GM12891 (cell line): ENCODE measurements at regions not wholly inside any gene's neighbourhood (a gene's known extent, or its start where the extent isn't known, plus 50 kb on each side); places are given as distances from the start of the nearest gene placed in this dataset.

Experiments used
- DNase-seq: peaks from one replicate; pipeline ENCODE4 v3.0.0; 2011; ENCODE audit warnings: low spot score; ENCODE audit not compliant: insufficient read length
- FAIRE-seq: peaks from 2 replicates; lab custom pipeline; 2011; peaks lifted over from hg19 to GRCh38; lab: Jason Lieb, UNC
- PAX5 ChIP-seq: IDR thresholded peaks from 2 replicates; pipeline ENCODE4 v1.6.1; 2011; ENCODE audit warnings: low read length, moderate library complexity, mild to moderate bottlenecking; ENCODE audit not compliant: insufficient read depth, severe bottlenecking
- POLR2A ChIP-seq: IDR thresholded peaks from 2 replicates; pipeline ENCODE4 v1.6.1; 2011; ENCODE audit warnings: low read depth, low read length, control low read depth
- POLR2AphosphoS5 ChIP-seq: IDR thresholded peaks from 2 replicates; pipeline ENCODE4 v1.6.1; 2011; ENCODE audit warnings: low read depth, low read length, control low read depth
- POU2F2 ChIP-seq: IDR thresholded peaks from 2 replicates; pipeline ENCODE4 v1.6.1; 2011; ENCODE audit warnings: low read depth, mild to moderate bottlenecking, control low read depth, low read length, moderate library complexity
- SPI1 ChIP-seq: IDR thresholded peaks from 2 replicates; pipeline ENCODE4 v1.6.1; 2011; ENCODE audit warnings: low read depth, low read length, control low read depth
- TAF1 ChIP-seq: IDR thresholded peaks from 2 replicates; pipeline ENCODE4 v1.6.1; 2011; ENCODE audit warnings: low read depth, low read length, control low read depth

GRCh38 chr12:24304285-24304684, 354.8 kb upstream of the SOX5 start:
- FAIRE-seq: no peak

DNA sequence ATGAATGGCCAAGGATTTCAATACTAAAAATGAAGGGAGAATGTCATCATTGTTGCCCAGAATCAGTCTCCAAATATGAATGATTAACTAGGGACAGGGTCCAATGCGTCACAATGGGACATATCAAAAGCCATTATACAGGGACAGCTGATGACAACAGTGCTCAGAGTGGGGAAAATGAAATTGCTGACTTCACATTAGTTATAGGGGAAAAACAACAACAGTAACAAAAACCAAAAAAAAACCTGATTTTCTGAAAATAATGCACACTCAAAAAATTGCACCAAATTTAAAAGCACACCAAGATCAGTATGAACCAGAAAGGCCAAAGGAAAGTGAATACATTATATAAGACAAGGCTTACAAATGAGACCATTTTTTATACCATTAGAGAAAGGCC, 353.2 kb upstream of the SOX5 start:
- no peak for FAIRE-seq
- no peak for DNase-seq
- TF ChIP-seq POLR2A: no peak
- TF ChIP-seq POLR2AphosphoS5: no peak
- TF ChIP-seq PAX5: no peak
- TF ChIP-seq POU2F2: no peak
- TF ChIP-seq TAF1: no peak
- TF ChIP-seq SPI1: no peak

More at GRCh38 chr12:24304285-24304684, 354.8 kb upstream of the SOX5 start:
- TF ChIP-seq POLR2AphosphoS5: no peak
- TF ChIP-seq TAF1: no peak
- TF ChIP-seq SPI1: no peak
- no peak for TF ChIP-seq POU2F2
- TF ChIP-seq PAX5: no peak
- TF ChIP-seq POLR2A: no peak
- DNase-seq: no peak

- TF ChIP-seq SPI1 (no peak), POLR2A (no peak), PAX5 (no peak), POU2F2 (no peak), TAF1 (no peak), POLR2AphosphoS5 (no peak)
- DNase-seq: no peak
- no peak for FAIRE-seq
Measured at GRCh38 chr12:24297516-24297915, 348.0 kb upstream of the SOX5 start.

DNA sequence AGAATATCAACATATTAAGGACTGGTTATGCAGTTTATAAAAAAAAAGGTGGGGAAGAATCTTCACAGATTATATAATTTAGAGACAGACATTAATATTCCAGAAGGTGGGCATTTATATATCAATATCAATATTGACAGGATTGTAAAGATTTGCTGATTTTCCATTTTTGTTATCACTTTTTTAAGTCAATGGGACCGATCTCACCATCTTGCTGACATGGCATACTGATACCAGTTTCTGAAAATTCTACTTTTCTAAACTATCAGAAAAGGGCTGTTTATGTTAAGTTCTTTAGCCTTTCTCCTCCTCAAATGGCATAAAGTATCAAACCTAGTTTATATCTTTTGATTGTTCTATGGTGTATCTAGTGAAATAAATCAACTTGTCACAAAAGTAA, 344.1 kb upstream of the SOX5 start:
- FAIRE-seq: no peak
- no peak for TF ChIP-seq POLR2AphosphoS5
- TF ChIP-seq SPI1: no peak
- TF ChIP-seq PAX5: no peak
- TF ChIP-seq POU2F2: no peak
- TF ChIP-seq TAF1: no peak
- TF ChIP-seq POLR2A: no peak
- DNase-seq: no peak

GRCh38 chr12:24287963-24288362, 338.5 kb upstream of the SOX5 start:
- FAIRE-seq (no peak), DNase-seq (no peak)
- no peak for TF ChIP-seq TAF1
- no peak for TF ChIP-seq POLR2A

DNA sequence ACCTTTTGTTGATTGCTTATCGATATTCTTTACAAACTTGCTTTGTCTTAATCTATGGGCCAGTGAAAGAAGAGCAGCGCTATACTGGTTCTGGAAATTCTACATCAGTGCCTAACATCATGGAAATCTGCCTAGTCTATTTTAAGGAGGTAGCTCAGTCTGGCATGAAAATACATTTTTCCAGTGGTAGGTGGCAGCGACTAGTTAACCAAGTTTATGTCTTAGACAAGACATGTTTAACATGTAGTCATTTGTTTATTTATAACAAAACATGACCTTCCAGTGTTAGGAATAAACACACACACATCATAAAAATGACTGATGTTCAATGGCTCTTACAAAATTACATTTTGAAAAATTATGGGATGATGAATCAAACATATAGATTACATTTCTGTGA, 336.0 kb upstream of the SOX5 start:
- TF ChIP-seq POLR2A (no peak), PAX5 (no peak), TAF1 (no peak), POLR2AphosphoS5 (no peak), SPI1 (no peak), POU2F2 (no peak)
- DNase-seq: no peak
- no peak for FAIRE-seq

GRCh38 chr12:24281341-24281740, 331.9 kb upstream of the SOX5 start:
- FAIRE-seq (no peak), DNase-seq (no peak)
- TF ChIP-seq POLR2AphosphoS5: no peak
- no peak for TF ChIP-seq POLR2A
- TF ChIP-seq PAX5: no peak

GRCh38 chr12:24280056-24280842, 330.8 kb upstream of the SOX5 start:
- no peak for TF ChIP-seq PAX5
- TF ChIP-seq POLR2A: no peak
- no peak for TF ChIP-seq POU2F2
- no peak for TF ChIP-seq TAF1
- TF ChIP-seq POLR2AphosphoS5: no peak
- no peak for TF ChIP-seq SPI1
- no peak for FAIRE-seq
- no peak for DNase-seq

DNA sequence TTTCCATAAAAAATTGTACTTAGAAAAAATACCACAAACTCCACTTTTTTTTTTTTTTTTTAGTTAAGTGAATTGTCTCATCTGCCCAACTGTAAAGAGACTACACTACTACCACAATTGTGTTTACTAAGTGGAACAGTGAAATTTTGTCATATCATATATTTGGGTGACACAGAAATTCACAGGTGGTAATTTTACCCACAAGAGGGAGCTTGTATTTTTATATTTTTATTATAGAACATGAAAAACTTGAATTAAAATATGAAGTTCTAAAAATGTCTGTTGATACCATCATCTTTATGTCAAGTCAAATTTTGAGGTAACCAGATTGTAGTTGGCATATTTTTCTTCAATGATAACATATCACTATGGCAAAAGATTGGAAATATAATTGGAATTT, 329.4 kb upstream of the SOX5 start:
- no peak for FAIRE-seq

GRCh38 chr12:24270965-24271364, 321.5 kb upstream of the SOX5 start:
- TF ChIP-seq PAX5 (no peak), POU2F2 (no peak), SPI1 (no peak), POLR2AphosphoS5 (no peak), TAF1 (no peak), POLR2A (no peak)
- FAIRE-seq (no peak), DNase-seq (no peak)

More for the DNA sequence above, 329.4 kb upstream of the SOX5 start:
- DNase-seq: no peak
- no peak for TF ChIP-seq POLR2AphosphoS5
- no peak for TF ChIP-seq POLR2A
- no peak for TF ChIP-seq SPI1
- no peak for TF ChIP-seq POU2F2
- TF ChIP-seq PAX5: no peak
- TF ChIP-seq TAF1: no peak
